ENCODE measurements at regions not wholly inside any gene's neighbourhood (a gene's known extent, or its start where the extent isn't known, plus 50 kb on each side); places are given as distances from the start of the nearest gene placed in this dataset.
A peak's percentile ranks its signal among the peaks of the same experiment; 100 is the strongest.

- H3K27ac ChIP-seq (ENCODE audit: control insufficient read depth, insufficient read depth, low read length) = no peak overlapping the region
- no peaks in the 10 kb centered on the region for H3K9me1 ChIP-seq (ENCODE audit: control insufficient read depth, extremely low read depth, insufficient read depth, low read length)
- no peaks in the 10 kb centered on the region for H3K79me2 ChIP-seq (ENCODE audit: control insufficient read depth, insufficient read depth, low read length)
- no peak for TF ChIP-seq CTCF (optimal IDR thresholded peaks at IDR 0.05 in 1 of 3, IDR thresholded peaks at IDR 0.05 in 1 of 3, conservative IDR thresholded peaks at IDR 0.05 in 1 of 3; ENCODE audit: extremely low read depth in 1 of 3, insufficient read depth in 2 of 3, low read length in 3 of 3)
- no peak for TF ChIP-seq EZH2 (IDR thresholded peaks at IDR 0.05; ENCODE audit: low read length)
- no peaks in the 10 kb centered on the region for H3K9me3 ChIP-seq (ENCODE audit: control insufficient read depth, low read depth, low read length)
- H2AFZ ChIP-seq (ENCODE audit: control insufficient read depth, low read length) = no peak overlapping the region
- H3K4me2 ChIP-seq (ENCODE audit: control insufficient read depth, extremely low read depth, insufficient read depth, low read depth, low read length) = no peak overlapping the region
- no peaks in the 10 kb centered on the region for H3K4me1 ChIP-seq (ENCODE audit: control insufficient read depth, extremely low read depth, insufficient read depth, low read length)
- dilution Hi-C loops (cut with MboI; ENCODE audit: extremely low pct_ligation_motif_present, low sequenced_read_pairs) = no loop called here
- DNase-seq (ENCODE audit: low read depth, low spot score) = no peak
- H3K27me3 ChIP-seq (ENCODE audit: control insufficient read depth, extremely low read depth, insufficient read depth, low read length) = peaks cover 34% of the 10 kb centered on the region
- no peak overlapping the region for H3K4me3 ChIP-seq (ENCODE audit: control insufficient read depth in 2 of 3, extremely low read depth in 1 of 3, insufficient read depth in 2 of 3, low read depth in 1 of 3, low read length in 3 of 3)
- no peak overlapping the region for H3K9ac ChIP-seq (ENCODE audit: control insufficient read depth, extremely low read depth, insufficient read depth, low read length)
- H3K36me3 ChIP-seq (ENCODE audit: control insufficient read depth in 2 of 2, extremely low read depth in 1 of 2, insufficient read depth in 2 of 2, low read length in 2 of 2) = no peaks in the 10 kb centered on the region
- no peak for FAIRE-seq
- H4K20me1 ChIP-seq (ENCODE audit: control insufficient read depth, extremely low read depth, insufficient read depth, low read length) = no peaks in the 10 kb centered on the region
Measured at GRCh38 chr9:135240871-135241311, 153.4 kb downstream of the OLFM1 start.

GRCh38 chr9:135241381-135242048, 154.0 kb downstream of the OLFM1 start:
- Histone ChIP-seq H3K9ac (ENCODE audit: control insufficient read depth, extremely low read depth, insufficient read depth, low read length) (no peak overlapping the region), H3K79me2 (ENCODE audit: control insufficient read depth, insufficient read depth, low read length) (no peaks in the 10 kb centered on the region), H3K9me3 (ENCODE audit: control insufficient read depth, low read depth, low read length) (no peaks in the 10 kb centered on the region), H3K4me1 (ENCODE audit: control insufficient read depth, extremely low read depth, insufficient read depth, low read length) (no peaks in the 10 kb centered on the region), H2AFZ (ENCODE audit: control insufficient read depth, low read length) (no peak overlapping the region), H3K36me3 (ENCODE audit: control insufficient read depth in 2 of 2, extremely low read depth in 1 of 2, insufficient read depth in 2 of 2, low read length in 2 of 2) (no peaks in the 10 kb centered on the region), H3K27me3 (ENCODE audit: control insufficient read depth, extremely low read depth, insufficient read depth, low read length) (peaks cover 40% of the 10 kb centered on the region), H3K4me3 (ENCODE audit: control insufficient read depth in 2 of 3, extremely low read depth in 1 of 3, insufficient read depth in 2 of 3, low read depth in 1 of 3, low read length in 3 of 3) (no peak overlapping the region), H4K20me1 (ENCODE audit: control insufficient read depth, extremely low read depth, insufficient read depth, low read length) (no peaks in the 10 kb centered on the region), H3K27ac (ENCODE audit: control insufficient read depth, insufficient read depth, low read length) (no peak overlapping the region), H3K4me2 (ENCODE audit: control insufficient read depth, extremely low read depth, insufficient read depth, low read depth, low read length) (no peak overlapping the region), H3K9me1 (ENCODE audit: control insufficient read depth, extremely low read depth, insufficient read depth, low read length) (no peaks in the 10 kb centered on the region)
- no peak for DNase-seq (ENCODE audit: low read depth, low spot score)
- FAIRE-seq = no peak
- TF ChIP-seq EZH2 (IDR thresholded peaks at IDR 0.05; ENCODE audit: low read length) = no peak
- peak; percentile 15 to 51 (median 40) for TF ChIP-seq CTCF (optimal IDR thresholded peaks at IDR 0.05 in 1 of 3, IDR thresholded peaks at IDR 0.05 in 1 of 3, conservative IDR thresholded peaks at IDR 0.05 in 1 of 3; ENCODE audit: extremely low read depth in 1 of 3, insufficient read depth in 2 of 3, low read length in 3 of 3)
- dilution Hi-C loops (cut with MboI; ENCODE audit: extremely low pct_ligation_motif_present, low sequenced_read_pairs) = no loop called here

Data from keratinocyte (primary cell).